ENCODE measurements at regions not wholly inside any gene's neighbourhood (a gene's known extent, or its start where the extent isn't known, plus 50 kb on each side); places are given as distances from the start of the nearest gene placed in this dataset.

DNA sequence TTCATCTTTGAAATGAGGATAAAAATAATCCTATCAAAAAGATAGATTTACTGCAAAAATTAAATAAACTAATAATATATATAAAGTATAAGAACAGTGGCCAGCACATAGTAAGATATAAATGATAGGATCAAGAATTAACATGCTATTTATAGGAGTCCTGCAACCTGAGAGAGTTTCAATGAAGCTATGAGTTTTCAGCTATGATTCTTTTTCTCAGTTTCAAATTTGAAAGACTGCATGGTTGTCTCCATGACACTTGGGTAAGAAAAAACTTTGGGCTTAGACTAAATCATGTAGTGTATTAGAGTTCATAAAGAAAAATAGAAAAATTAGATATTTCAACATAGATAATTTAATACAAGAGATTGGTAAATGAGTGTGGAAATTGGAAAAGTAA is 817.8 kb upstream of the KIF2B start:
- Histone ChIP-seq H3K27me3 (ENCODE audit: control insufficient read depth in 2 of 2, insufficient read depth in 2 of 2, low read length in 2 of 2) (no peaks in the 10 kb centered on the region), H3K79me2 (ENCODE audit: insufficient read depth, low read length) (no peaks in the 10 kb centered on the region), H3K4me1 (ENCODE audit: control insufficient read depth in 1 of 2, insufficient read depth in 2 of 2, low read length in 2 of 2) (no peaks in the 10 kb centered on the region), H3K9ac (ENCODE audit: insufficient read depth, low read length, poor library complexity, severe bottlenecking) (no peak overlapping the region), H3K4me2 (replicated peaks; ENCODE audit: extremely low read depth, low read length, poor library complexity, severe bottlenecking) (no peak overlapping the region), H2AFZ (ENCODE audit: insufficient read depth, low read depth, low read length, poor library complexity, severe bottlenecking) (no peak overlapping the region), H4K20me1 (ENCODE audit: insufficient read depth, low read length) (no peaks in the 10 kb centered on the region), H3K27ac (ENCODE audit: low read depth in 1 of 2, low read length in 2 of 2) (no peak overlapping the region), H3K4me3 (replicated peaks in 1 of 3; ENCODE audit: low read depth in 2 of 3, low read length in 3 of 3) (no peak overlapping the region), H3K36me3 (replicated peaks in 1 of 2; ENCODE audit: control insufficient read depth in 1 of 2, insufficient read depth in 2 of 2, low read length in 2 of 2) (no peaks in the 10 kb centered on the region), H3K9me3 (replicated peaks in 1 of 2; ENCODE audit: control insufficient read depth in 1 of 2, insufficient read depth in 1 of 2, low read length in 2 of 2) (no peaks in the 10 kb centered on the region)
- H3K27ac Mint-ChIP-seq, result no peak overlapping the region
- intact Hi-C loops (cut with micrococcal nuclease), result no loop called here
- H3K4me3 Mint-ChIP-seq, result no peak overlapping the region
- no peaks in the 10 kb centered on the region for H3K36me3 Mint-ChIP-seq
- DNase-seq, result no peak
- no peaks in the 10 kb centered on the region for H3K27me3 Mint-ChIP-seq (ENCODE audit: low read depth in 3 of 3)
- H3K4me1 Mint-ChIP-seq, result no peaks in the 10 kb centered on the region
- TF ChIP-seq, protein P1, sequence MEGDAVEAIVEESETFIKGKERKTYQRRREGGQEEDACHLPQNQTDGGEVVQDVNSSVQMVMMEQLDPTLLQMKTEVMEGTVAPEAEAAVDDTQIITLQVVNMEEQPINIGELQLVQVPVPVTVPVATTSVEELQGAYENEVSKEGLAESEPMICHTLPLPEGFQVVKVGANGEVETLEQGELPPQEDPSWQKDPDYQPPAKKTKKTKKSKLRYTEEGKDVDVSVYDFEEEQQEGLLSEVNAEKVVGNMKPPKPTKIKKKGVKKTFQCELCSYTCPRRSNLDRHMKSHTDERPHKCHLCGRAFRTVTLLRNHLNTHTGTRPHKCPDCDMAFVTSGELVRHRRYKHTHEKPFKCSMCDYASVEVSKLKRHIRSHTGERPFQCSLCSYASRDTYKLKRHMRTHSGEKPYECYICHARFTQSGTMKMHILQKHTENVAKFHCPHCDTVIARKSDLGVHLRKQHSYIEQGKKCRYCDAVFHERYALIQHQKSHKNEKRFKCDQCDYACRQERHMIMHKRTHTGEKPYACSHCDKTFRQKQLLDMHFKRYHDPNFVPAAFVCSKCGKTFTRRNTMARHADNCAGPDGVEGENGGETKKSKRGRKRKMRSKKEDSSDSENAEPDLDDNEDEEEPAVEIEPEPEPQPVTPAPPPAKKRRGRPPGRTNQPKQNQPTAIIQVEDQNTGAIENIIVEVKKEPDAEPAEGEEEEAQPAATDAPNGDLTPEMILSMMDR (IDR thresholded peaks at IDR 0.05), result no peak
- peaks cover 0 to 2% (median 0%) of the 10 kb centered on the region in 7 donors for H3K9me3 Mint-ChIP-seq

DNA sequence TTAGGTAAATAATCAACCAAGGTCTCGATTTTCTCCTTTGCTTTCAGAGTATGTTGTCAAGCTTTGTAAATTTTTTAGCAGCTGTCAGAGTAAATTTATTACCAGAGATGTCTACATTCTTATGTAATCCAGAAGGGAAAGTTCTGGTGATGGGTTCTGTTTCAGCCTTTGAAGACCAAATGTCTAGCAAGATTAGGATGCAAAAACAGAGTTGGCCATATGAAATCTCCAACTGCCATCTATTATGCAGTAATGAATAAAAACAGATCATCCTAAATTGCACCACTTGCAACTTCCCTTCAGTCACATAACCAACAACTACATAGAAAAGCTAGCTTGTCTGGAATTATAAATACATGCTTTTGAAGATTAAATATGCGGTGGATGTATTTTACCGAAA is 826.8 kb upstream of the KIF2B start:
- H4K20me1 ChIP-seq (ENCODE audit: insufficient read depth, low read length), result no peaks in the 10 kb centered on the region
- H3K9ac ChIP-seq (ENCODE audit: insufficient read depth, low read length, poor library complexity, severe bottlenecking), result no peak overlapping the region
- H3K36me3 Mint-ChIP-seq, result no peaks in the 10 kb centered on the region
- H3K4me1 ChIP-seq (ENCODE audit: control insufficient read depth in 1 of 2, insufficient read depth in 2 of 2, low read length in 2 of 2), result no peaks in the 10 kb centered on the region
- H3K27ac Mint-ChIP-seq, result no peak overlapping the region
- H3K4me1 Mint-ChIP-seq, result no peaks in the 10 kb centered on the region
- TF ChIP-seq, protein P1 (IDR thresholded peaks at IDR 0.05), result no peak
- H3K9me3 ChIP-seq (replicated peaks in 1 of 2; ENCODE audit: control insufficient read depth in 1 of 2, insufficient read depth in 1 of 2, low read length in 2 of 2), result peaks cover 14 to 18% of the 10 kb centered on the region in 2 donors
- no peaks in the 10 kb centered on the region for H3K79me2 ChIP-seq (ENCODE audit: insufficient read depth, low read length)
- no peak overlapping the region for H3K27ac ChIP-seq (ENCODE audit: low read depth in 1 of 2, low read length in 2 of 2)
- no peaks in the 10 kb centered on the region for H3K27me3 Mint-ChIP-seq (ENCODE audit: low read depth in 3 of 3)
- no peak overlapping the region for H2AFZ ChIP-seq (ENCODE audit: insufficient read depth, low read depth, low read length, poor library complexity, severe bottlenecking)
- H3K27me3 ChIP-seq (ENCODE audit: control insufficient read depth in 2 of 2, insufficient read depth in 2 of 2, low read length in 2 of 2), result no peaks in the 10 kb centered on the region
- no peak overlapping the region for H3K4me3 Mint-ChIP-seq
- no CpG with 5 or more reads among the region's 3 CpGs for WGBS (ENCODE audit: insufficient coverage)
- no peaks in the 10 kb centered on the region for H3K36me3 ChIP-seq (replicated peaks in 1 of 2; ENCODE audit: control insufficient read depth in 1 of 2, insufficient read depth in 2 of 2, low read length in 2 of 2)
- intact Hi-C loops (cut with micrococcal nuclease), result no loop called here
- no peak overlapping the region for H3K4me3 ChIP-seq (replicated peaks in 1 of 3; ENCODE audit: low read depth in 2 of 3, low read length in 3 of 3)
- no peak overlapping the region for H3K4me2 ChIP-seq (replicated peaks; ENCODE audit: extremely low read depth, low read length, poor library complexity, severe bottlenecking)
- DNase-seq, result no peak
- peaks cover 1 to 22% (median 5%) of the 10 kb centered on the region in 7 donors for H3K9me3 Mint-ChIP-seq
